HEK293T (cell line): ENCODE measurements at regions not wholly inside any gene's neighbourhood (a gene's known extent, or its start where the extent isn't known, plus 50 kb on each side); places are given as distances from the start of the nearest gene placed in this dataset.

Source experiments
- CTCF ChIA-PET: fragments of 350-600 bp; formaldehyde crosslinking; extraction: SDS; loops from one replicate; lab custom pipeline; 2021; ENCODE audit warnings: antibody characterized with exemption, inconsistent platforms; lab: Yijun Ruan, JAX
- POLR2A ChIA-PET: fragments of 350-600 bp; formaldehyde crosslinking; extraction: SDS; loops from one replicate; lab custom pipeline; 2020; ENCODE audit warnings: antibody characterized with exemption, inconsistent platforms; lab: Yijun Ruan, JAX
- DNase-seq: peaks from one replicate; pipeline ENCODE4 v3.0.0; 2012; ENCODE audit warnings: mixed read lengths; ENCODE audit errors: extremely low spot score
- ARNT ChIP-seq: fragments of 450-650 bp; IDR thresholded peaks from 2 replicates; pipeline ENCODE4 v1.6.1; 2017; ENCODE audit warnings: mild to moderate bottlenecking
- BHLHE40 ChIP-seq: fragments of 450-650 bp; IDR thresholded peaks from 2 replicates; pipeline ENCODE4 v1.6.1; 2016; ENCODE audit warnings: mild to moderate bottlenecking, moderate library complexity, borderline replicate concordance
- CTBP1 ChIP-seq: fragments of 450-650 bp; IDR thresholded peaks from 2 replicates; pipeline ENCODE4 v1.6.1; 2016; ENCODE audit warnings: borderline replicate concordance
- ELF4 ChIP-seq: fragments of 450-650 bp; IDR thresholded peaks from 2 replicates; pipeline ENCODE4 v1.6.1; 2017; ENCODE audit warnings: antibody characterized with exemption
- FOXA1 ChIP-seq: fragments of 450-650 bp; IDR thresholded peaks from 2 replicates; pipeline ENCODE4 v1.6.1; 2016; ENCODE audit warnings: mild to moderate bottlenecking
- FOXK2 ChIP-seq: fragments of 450-650 bp; IDR thresholded peaks from 2 replicates; pipeline ENCODE4 v1.6.1; 2016; ENCODE audit warnings: mild to moderate bottlenecking
- FOXM1 ChIP-seq: fragments of 450-650 bp; IDR thresholded peaks from 2 replicates; pipeline ENCODE4 v1.6.1; 2017; ENCODE audit warnings: mild to moderate bottlenecking, borderline replicate concordance
- HDGF ChIP-seq: fragments of 450-650 bp; IDR thresholded peaks from 2 replicates; pipeline ENCODE4 v1.6.1; 2017; ENCODE audit warnings: antibody characterized with exemption, borderline replicate concordance
- L3MBTL2 ChIP-seq: fragments of 450-650 bp; conservative IDR thresholded peaks from 2 replicates; pipeline ENCODE4 v1.6.1; 2016; ENCODE audit warnings: mild to moderate bottlenecking
- LEF1 ChIP-seq: fragments of 450-650 bp; IDR thresholded peaks from 2 replicates; pipeline ENCODE4 v1.6.1; 2017; ENCODE audit warnings: mild to moderate bottlenecking, borderline replicate concordance
- NFRKB ChIP-seq: fragments of 450-650 bp; IDR thresholded peaks from 2 replicates; pipeline ENCODE4 v1.6.1; 2016; ENCODE audit warnings: mild to moderate bottlenecking, moderate library complexity
- SP1 ChIP-seq: fragments of 450-650 bp; IDR thresholded peaks from 2 replicates; pipeline ENCODE4 v1.6.1; 2017
- SUZ12 ChIP-seq: fragments of 450-650 bp; IDR thresholded peaks from 2 replicates; pipeline ENCODE4 v1.6.1; 2016; ENCODE audit warnings: mild to moderate bottlenecking
- TARDBP ChIP-seq: fragments of 450-650 bp; IDR thresholded peaks from 2 replicates; pipeline ENCODE4 v1.6.1; 2016
- ZNF384 ChIP-seq: fragments of 450-650 bp; IDR thresholded peaks from 2 replicates; pipeline ENCODE4 v1.6.1; 2016
- TF ChIP-seq, protein P1 (sequence below): fragments of 450-650 bp; IDR thresholded peaks from 2 replicates; pipeline ENCODE4 v1.6.1; 2016

- ChIA-PET CTCF (interaction anchor here (1.3 kb wide), 1 partner anchor 32 kb away, joined by 3 read pairs; no protein-coding TSS in a partner anchor), POLR2A (no interaction called here)
- TF ChIP-seq ARNT (no peak), TARDBP (no peak), ELF4 (no peak), SP1 (no peak), L3MBTL2 (no peak), FOXM1 (no peak), ZNF384 (no peak), CTBP1 (no peak)
- TF ChIP-seq, protein P1, sequence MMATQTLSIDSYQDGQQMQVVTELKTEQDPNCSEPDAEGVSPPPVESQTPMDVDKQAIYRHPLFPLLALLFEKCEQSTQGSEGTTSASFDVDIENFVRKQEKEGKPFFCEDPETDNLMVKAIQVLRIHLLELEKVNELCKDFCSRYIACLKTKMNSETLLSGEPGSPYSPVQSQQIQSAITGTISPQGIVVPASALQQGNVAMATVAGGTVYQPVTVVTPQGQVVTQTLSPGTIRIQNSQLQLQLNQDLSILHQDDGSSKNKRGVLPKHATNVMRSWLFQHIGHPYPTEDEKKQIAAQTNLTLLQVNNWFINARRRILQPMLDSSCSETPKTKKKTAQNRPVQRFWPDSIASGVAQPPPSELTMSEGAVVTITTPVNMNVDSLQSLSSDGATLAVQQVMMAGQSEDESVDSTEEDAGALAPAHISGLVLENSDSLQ, result no peak
- no peak for DNase-seq
These were observed 83.7 kb downstream of the PRLHR start for GRCh38 chr10:118511711-118512110.

DNA sequence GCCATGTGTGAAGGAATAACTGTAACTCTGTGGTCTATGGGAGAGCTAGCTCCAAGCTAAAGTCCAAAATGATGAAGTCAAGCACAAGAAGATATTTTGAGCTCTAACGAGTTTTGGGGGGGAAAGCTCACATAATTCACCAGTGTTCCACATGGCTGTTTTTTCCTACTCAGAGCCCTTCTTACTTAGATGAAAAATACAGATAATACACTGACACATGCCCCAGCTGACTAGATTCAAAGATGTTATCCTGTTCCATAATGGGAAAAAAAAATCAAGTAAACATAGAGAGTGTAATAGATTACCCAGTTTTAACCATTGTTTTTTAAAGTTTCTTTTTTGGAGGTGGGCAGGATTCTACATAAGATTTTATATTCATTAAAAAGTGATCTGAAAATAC, 86.6 kb downstream of the PRLHR start:
- POLR2A ChIA-PET, result no interaction called here
- TF ChIP-seq ZNF384, result no peak
- TF ChIP-seq TARDBP, result no peak
- TF ChIP-seq SP1, result no peak
- TF ChIP-seq ELF4, result no peak
- no peak for TF ChIP-seq ARNT
- no peak for TF ChIP-seq L3MBTL2
- TF ChIP-seq SUZ12, result no peak
- no peak for TF ChIP-seq BHLHE40
- no peak for TF ChIP-seq CTBP1
- no peak for TF ChIP-seq LEF1
- no peak for TF ChIP-seq FOXK2
- TF ChIP-seq, protein P1, result no peak
- TF ChIP-seq FOXA1, result no peak
- no peak for TF ChIP-seq FOXM1
- no peak for TF ChIP-seq HDGF
- no peak for TF ChIP-seq NFRKB
- no peak for DNase-seq
- CTCF ChIA-PET, result no interaction called here

DNA sequence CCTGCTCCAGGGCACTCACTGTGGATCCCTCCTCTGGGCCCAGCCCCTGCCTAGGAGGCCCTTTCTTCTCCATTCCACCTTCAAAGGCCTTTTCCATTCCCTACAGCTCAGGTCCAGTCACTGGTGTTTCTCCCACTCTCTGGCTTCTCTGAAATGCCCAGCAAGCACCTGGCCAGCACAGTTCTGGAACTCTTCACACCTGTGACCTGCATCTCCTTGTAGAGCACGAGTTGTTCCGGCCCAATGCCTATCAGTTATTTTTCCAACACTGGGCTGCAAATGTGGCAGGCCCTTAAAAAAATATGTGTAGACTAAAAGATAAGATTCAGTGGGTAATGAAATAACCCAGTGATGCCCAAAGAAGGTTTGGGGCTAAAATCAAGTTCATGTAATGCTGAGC, 87.1 kb downstream of the PRLHR start:
- DNase-seq, result no peak
- ChIA-PET CTCF (no interaction called here), POLR2A (no interaction called here)
- TF ChIP-seq SUZ12, result no peak
- TF ChIP-seq TARDBP, result no peak
- TF ChIP-seq ELF4, result no peak
- TF ChIP-seq ARNT, result no peak
- no peak for TF ChIP-seq LEF1
- no peak for TF ChIP-seq BHLHE40
- TF ChIP-seq, protein P1, result no peak
- TF ChIP-seq SP1, result no peak
- TF ChIP-seq FOXK2, result no peak

DNA sequence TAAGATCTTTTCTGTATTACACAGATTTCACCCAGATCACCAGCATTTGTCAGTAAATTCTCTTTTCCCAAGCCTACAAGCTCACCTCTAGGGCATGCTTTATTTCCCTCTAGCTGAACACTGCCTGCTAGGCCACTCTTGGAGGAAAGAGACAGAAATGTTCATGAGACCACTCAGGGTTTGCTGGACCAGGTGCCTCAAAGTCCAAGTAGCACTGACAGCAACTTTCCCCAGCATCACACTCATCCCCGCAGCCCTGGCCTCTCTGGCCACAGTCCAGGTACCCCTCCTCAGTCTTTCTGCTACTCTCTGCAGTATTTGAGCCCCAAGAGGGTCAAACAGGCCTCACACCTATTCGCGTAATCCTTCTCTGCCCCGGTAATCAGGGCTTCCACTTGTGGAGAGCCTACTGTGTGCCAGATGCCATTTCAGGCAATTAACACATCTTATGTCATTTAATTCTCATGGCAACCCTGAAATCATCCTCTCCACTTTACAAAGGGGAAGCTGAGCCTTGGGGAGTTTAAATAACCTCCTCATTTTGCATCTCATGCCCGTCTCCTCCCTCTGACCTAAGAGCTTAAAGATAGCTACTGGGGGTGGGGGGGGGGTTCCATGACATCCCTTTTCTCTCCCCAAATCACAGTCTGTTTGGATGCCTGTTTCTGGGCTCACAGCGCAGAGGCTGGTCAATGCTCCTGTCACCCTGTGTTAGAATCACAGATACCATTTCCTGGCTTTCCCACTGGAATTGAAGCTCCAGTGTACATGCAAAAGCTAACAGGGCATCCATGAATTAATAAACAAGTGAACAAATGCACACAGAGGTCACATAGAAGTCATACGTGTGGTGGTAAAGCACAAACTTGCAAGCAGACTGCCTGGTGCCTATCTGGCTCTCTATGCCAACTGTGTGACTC, 88.5 kb downstream of the PRLHR start:
- DNase-seq, result no peak
- TF ChIP-seq, protein P1, result no peak
- no peak for TF ChIP-seq L3MBTL2
- no peak for TF ChIP-seq FOXK2
- no peak for TF ChIP-seq SUZ12
- no peak for TF ChIP-seq TARDBP
- no peak for TF ChIP-seq NFRKB
- no peak for TF ChIP-seq HDGF
- TF ChIP-seq ZNF384, result no peak
- no peak for TF ChIP-seq BHLHE40
- TF ChIP-seq LEF1, result no peak
- no peak for TF ChIP-seq CTBP1
- no peak for TF ChIP-seq ARNT
- no peak for TF ChIP-seq ELF4
- no peak for TF ChIP-seq FOXA1
- no peak for TF ChIP-seq FOXM1
- no peak for TF ChIP-seq SP1
- CTCF ChIA-PET, result interaction anchor here (0.5 kb wide), 1 partner anchor 84 kb away, joined by 8 read pairs; no protein-coding TSS in a partner anchor
- POLR2A ChIA-PET, result no interaction called here

- CTCF ChIA-PET, result no interaction called here
These were observed 90.1 kb downstream of the PRLHR start for GRCh38 chr10:118505363-118505762.

More at GRCh38 chr10:118505363-118505762, 90.1 kb downstream of the PRLHR start:
- POLR2A ChIA-PET, result no interaction called here
- TF ChIP-seq SUZ12, result no peak
- no peak for DNase-seq
